ENCODE measurements at regions not wholly inside any gene's neighbourhood (a gene's known extent, or its start where the extent isn't known, plus 50 kb on each side); places are given as distances from the start of the nearest gene placed in this dataset.

DNA sequence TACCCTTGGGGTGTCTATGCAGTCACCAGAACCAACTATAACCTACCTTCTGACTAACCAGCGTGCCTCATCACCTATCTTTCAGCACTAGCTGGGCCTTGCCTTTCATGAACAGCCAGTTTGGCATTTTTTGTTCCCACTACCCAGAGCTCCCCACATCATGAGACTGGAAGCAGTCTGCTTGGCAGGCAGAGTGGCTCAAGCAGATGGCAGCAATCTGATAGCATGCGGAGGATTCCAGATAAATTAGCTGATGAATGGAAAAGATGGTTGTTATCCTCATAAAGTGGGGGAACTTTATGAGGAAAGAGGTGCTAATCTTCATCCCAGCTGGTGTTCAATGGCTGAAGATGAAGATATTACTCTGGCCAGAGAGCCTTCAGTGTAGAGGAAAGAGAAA, 243.2 kb upstream of the EDA2R start:
- CTCF ChIA-PET: no interaction called here

DNA sequence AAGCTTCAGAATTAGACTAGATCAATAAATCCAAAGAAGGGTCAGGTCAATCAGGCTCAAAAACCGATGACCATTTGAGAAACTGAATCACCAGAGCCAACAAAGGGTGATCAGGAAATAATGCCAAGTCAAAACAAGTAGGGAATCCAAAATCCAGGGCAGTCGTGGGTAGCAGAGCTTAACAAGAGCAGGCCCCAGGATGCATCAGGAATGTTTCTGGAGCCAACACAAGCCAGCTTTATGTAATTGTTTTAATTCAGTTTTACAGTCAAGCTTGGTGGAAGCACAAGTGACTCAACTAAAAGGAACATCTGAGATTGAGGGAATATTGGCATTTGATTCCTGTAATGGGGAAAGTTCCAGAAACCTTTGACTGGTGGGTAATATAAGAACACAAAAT, 237.9 kb upstream of the EDA2R start:
- POLR2A ChIA-PET: no interaction called here

More for the DNA sequence above, 243.2 kb upstream of the EDA2R start:
- Histone ChIP-seq H3K36me3 (ENCODE audit: control insufficient read depth, insufficient read depth, low read length) (no peaks in the 10 kb centered on the region), H3K27me3 (ENCODE audit: control insufficient read depth, insufficient read depth, low read length) (no peaks in the 10 kb centered on the region), H3K4me3 (ENCODE audit: low read depth, low read length) (no peak overlapping the region)
- POLR2A ChIA-PET: no interaction called here
- TF ChIP-seq, protein P1, sequence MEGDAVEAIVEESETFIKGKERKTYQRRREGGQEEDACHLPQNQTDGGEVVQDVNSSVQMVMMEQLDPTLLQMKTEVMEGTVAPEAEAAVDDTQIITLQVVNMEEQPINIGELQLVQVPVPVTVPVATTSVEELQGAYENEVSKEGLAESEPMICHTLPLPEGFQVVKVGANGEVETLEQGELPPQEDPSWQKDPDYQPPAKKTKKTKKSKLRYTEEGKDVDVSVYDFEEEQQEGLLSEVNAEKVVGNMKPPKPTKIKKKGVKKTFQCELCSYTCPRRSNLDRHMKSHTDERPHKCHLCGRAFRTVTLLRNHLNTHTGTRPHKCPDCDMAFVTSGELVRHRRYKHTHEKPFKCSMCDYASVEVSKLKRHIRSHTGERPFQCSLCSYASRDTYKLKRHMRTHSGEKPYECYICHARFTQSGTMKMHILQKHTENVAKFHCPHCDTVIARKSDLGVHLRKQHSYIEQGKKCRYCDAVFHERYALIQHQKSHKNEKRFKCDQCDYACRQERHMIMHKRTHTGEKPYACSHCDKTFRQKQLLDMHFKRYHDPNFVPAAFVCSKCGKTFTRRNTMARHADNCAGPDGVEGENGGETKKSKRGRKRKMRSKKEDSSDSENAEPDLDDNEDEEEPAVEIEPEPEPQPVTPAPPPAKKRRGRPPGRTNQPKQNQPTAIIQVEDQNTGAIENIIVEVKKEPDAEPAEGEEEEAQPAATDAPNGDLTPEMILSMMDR (IDR thresholded peaks at IDR 0.05; ENCODE audit: insufficient read depth, low read depth, low read length): no peak
- no peak for DNase-seq (ENCODE audit: low read depth)

DNA sequence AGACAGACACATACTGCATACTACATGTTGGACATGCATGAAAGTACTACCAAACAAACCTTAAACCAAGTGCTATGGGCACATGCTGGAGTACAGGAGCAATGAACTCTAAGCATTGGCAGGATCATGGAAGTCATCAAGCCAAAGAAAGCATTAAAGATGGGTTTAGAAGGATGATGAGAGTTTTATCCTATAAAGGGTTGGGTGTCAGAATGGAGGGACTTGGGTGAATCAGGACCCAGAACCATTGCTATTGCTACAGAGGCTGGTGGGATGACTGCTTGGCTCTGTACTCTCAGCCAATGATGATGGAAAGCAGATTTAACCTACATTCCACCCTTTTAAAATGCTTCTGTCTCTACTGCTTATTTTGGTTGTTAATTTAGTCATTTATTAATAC, 233.9 kb upstream of the EDA2R start:
- TF ChIP-seq, protein P1 (IDR thresholded peaks at IDR 0.05; ENCODE audit: insufficient read depth, low read depth, low read length): no peak
- no peak for DNase-seq (ENCODE audit: low read depth)
- ChIA-PET CTCF (no interaction called here), POLR2A (no interaction called here)
- no peaks in the 10 kb centered on the region for H3K36me3 ChIP-seq (ENCODE audit: control insufficient read depth, insufficient read depth, low read length)
- H3K4me3 ChIP-seq (ENCODE audit: low read depth, low read length): no peak overlapping the region
- H3K27me3 ChIP-seq (ENCODE audit: control insufficient read depth, insufficient read depth, low read length): no peaks in the 10 kb centered on the region

More for the DNA sequence above, 237.9 kb upstream of the EDA2R start:
- H3K27me3 ChIP-seq (ENCODE audit: control insufficient read depth, insufficient read depth, low read length): no peaks in the 10 kb centered on the region
- H3K36me3 ChIP-seq (ENCODE audit: control insufficient read depth, insufficient read depth, low read length): no peaks in the 10 kb centered on the region
- CTCF ChIA-PET: no interaction called here
- H3K4me3 ChIP-seq (ENCODE audit: low read depth, low read length): no peak overlapping the region
- TF ChIP-seq, protein P1 (IDR thresholded peaks at IDR 0.05; ENCODE audit: insufficient read depth, low read depth, low read length): no peak
- DNase-seq (ENCODE audit: low read depth): no peak

- POLR2A ChIA-PET: no interaction called here
- Histone ChIP-seq H3K4me3 (ENCODE audit: low read depth, low read length) (no peak overlapping the region), H3K36me3 (ENCODE audit: control insufficient read depth, insufficient read depth, low read length) (no peaks in the 10 kb centered on the region), H3K27me3 (ENCODE audit: control insufficient read depth, insufficient read depth, low read length) (no peaks in the 10 kb centered on the region)
- DNase-seq (ENCODE audit: low read depth): no peak
- TF ChIP-seq, protein P1 (IDR thresholded peaks at IDR 0.05; ENCODE audit: insufficient read depth, low read depth, low read length): no peak
- CTCF ChIA-PET: no interaction called here
Measured at GRCh38 chrX:66863721-66864120, 224.8 kb upstream of the EDA2R start.

GRCh38 chrX:66833426-66833825, 194.5 kb upstream of the EDA2R start:
- POLR2A ChIA-PET: no interaction called here
- H3K36me3 ChIP-seq (ENCODE audit: control insufficient read depth, insufficient read depth, low read length): no peaks in the 10 kb centered on the region
- no peak overlapping the region for H3K4me3 ChIP-seq (ENCODE audit: low read depth, low read length)
- CTCF ChIA-PET: no interaction called here
- DNase-seq (ENCODE audit: low read depth): no peak
- TF ChIP-seq, protein P1 (IDR thresholded peaks at IDR 0.05; ENCODE audit: insufficient read depth, low read depth, low read length): no peak
- no peaks in the 10 kb centered on the region for H3K27me3 ChIP-seq (ENCODE audit: control insufficient read depth, insufficient read depth, low read length)

All from BJ (cell line).